ENCODE measurements at regions not wholly inside any gene's neighbourhood (a gene's known extent, or its start where the extent isn't known, plus 50 kb on each side); places are given as distances from the start of the nearest gene placed in this dataset.
"Not testable (repeated sequence)": the region's sequence is repeated elsewhere in the genome, so short reads cannot be mapped to it uniquely, and the experiment has no call there.

DNA sequence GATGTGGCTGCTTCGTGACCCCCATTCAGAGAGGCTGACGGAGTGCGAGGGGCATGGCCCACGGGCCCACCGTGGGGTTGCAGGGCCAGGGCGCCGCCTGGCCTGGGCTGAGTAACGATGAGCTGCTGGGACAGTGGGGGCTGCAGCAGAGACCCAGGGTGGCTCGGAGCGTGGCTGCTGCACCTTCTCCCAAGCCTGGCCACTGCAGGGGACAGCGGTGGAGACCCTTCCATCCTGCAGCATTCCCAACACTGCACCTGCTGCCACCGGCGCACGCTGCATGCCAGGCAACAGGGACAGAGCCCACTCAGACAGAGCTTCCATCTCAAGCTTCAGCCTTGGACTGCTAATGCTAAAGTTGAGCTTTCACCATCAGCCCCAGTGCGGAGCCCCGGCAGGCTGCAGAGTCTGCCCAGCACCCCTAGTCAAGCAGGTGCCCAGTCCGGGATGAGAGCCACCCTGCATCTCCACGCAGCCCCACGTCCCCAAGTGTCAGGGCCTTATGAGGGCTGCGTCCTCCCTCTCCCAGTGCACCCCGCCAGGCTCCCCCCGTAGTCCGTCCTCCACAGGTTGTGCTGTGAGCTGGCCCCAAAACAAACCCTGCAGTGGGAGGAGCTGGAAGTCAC lies 89.4 kb upstream of the AFDN start:
- no peak for DNase-seq

DNA sequence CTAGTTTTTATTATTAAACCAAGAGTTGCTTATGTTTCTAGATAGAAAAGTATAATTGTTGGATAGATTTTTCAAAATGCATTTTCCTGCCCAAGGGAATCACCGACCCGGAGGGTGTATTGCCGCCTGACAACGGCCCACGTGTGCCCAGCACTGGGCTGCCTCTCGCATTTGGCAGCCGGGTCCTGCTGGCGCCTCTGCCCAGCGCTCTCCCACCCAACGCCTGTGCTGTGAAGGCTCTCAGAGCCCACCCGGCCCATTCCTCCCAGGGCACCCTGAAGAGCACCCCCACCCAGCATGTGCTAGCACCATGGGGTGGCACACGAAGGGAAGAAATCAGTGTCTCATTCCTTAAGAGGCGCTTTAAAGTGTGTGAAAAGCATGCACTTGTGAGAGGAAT lies 88.3 kb upstream of the AFDN start:
- no peak for DNase-seq

DNA sequence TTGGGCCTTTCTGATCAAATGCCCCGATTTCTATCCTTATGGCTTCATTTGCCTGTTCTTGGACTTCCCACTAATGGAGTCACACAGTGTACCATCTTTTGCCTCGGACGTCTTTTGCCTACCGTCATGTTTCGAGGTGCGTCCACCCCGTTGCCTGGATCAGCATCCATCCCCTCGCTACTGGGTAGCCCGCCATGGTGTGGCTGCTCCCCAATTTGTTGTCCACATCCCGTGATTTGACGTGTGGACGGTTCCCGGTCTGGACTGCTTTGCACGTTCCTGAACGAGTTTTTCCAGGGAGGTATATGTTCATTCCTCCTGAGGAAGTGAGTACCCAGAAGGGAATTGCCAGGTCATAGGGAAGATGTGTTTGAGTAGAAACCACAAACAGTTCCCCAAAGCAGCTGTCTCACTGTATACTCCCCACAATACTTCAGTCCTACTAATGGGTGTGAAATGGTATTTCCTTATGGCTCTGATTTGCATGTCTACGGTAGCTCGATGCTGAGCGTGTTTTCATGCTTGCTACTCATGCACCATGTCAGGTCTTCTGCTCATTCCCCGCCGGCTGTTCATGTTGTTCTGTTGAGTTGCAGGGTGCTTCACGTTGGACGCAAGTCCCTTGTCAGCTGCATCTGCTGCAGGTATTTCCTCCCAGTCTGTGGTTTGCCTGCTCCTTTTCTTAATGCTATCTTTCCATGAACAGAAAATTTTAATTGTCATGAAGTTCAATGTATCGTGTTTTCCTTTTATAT lies 86.8 kb upstream of the AFDN start:
- DNase-seq, result no peak

DNA sequence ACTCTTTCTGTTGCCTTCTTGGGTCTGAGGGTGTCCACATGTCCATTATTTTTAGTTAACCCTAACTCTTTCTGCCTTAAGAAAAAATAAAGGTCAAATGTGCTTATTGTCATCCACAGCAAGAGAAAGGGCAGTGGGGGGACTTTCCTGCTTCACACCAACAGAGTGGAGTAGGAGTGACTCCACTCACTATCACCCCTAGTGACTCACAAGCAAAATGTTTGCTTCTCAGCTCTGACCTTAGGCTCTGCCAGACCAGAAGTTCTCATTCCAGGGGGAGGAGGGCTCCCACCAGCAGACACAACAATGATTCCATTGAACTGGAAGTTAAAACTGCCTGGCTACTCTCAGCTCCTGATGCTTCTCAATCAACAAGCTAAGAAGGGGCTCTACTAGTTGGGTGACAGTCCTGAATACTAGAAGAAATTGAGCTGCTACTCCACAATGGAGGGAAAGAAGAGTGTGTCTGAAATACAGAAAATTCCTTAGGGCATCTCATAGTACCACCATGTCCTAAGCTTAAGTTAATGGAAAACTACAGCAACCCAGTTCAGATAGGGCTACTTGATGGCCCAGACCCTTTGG lies 83.9 kb upstream of the AFDN start:
- DNase-seq, result no peak

DNA sequence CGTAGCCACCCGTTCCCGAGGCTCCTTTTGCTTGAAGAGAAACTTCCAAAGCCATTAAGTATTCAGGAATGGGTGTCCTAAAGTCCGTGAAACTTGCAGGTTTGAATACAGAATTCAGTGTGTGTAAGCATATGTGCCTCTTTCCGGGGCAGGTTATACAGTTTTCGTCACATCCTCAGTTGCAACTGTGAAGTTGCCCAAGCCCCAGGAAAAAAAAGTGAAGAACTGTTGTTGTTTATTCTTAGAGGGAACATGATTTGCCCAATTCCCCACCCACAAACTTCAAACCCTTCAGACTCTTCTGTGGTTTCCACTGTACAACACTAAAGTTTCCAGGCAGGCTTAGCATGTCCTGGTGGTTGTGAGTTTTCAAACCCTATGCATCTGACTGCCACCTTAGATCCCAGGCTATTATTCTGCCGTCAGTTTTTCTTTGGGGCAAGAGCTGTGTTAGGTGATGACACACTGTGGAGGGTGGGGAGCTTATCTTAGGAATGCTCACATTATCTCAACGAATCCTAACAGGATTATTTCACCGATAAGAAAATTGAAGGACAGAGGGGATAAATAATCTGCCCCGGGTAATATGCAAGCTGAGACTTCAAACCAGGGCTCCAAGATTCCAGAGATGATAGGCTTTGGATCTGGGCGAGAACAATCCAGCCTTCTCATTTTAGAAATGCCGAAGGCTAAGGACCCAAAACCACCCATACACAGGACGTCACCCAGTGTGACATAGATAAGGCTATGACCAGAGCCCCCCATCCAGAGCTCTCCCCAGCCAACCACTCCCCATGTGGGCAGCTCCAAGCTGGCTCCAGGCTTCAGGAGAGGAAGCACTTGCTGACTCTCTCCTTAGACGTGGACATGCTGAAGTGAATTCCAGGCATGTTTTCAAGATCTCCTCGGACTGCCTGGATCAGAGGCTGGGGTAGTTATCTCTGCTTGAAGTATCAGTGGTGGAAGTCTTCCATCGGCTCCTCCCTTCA lies 81.7 kb upstream of the AFDN start:
- no peak for DNase-seq

DNA sequence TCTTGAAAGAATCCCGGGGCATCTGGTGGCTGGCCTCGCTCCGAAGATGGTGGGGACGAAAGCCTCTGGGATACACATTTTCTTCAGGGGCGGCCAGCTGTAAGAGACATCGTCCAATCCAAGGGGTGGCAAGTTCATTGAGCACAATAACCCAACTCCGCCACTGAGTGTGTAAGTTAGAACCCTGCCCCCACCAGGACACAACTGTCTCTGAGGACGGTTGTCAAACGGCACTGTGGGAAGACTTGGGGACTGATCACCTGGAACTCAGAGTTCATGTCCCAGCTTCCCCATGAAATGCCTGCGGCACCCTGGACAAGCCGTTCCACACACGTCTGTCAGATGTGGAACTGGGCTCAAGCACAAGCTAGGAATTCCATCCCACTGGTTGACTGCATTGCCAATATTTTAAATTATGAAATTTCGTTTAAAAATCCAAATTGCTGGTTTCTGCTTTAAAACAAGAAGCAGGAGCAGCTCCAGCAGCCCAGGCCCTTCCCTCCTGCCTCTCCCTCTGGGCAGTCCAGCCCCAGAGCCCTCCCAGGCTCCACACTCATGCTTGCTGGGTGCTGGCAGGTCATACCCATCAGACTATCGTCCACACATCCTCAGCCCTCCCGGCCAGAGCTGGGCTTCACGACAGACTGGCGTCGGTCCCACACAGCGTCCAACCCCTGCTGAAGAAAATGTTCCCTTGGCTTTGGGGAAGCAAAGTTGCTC lies 80.9 kb upstream of the AFDN start:
- no peak for DNase-seq

DNA sequence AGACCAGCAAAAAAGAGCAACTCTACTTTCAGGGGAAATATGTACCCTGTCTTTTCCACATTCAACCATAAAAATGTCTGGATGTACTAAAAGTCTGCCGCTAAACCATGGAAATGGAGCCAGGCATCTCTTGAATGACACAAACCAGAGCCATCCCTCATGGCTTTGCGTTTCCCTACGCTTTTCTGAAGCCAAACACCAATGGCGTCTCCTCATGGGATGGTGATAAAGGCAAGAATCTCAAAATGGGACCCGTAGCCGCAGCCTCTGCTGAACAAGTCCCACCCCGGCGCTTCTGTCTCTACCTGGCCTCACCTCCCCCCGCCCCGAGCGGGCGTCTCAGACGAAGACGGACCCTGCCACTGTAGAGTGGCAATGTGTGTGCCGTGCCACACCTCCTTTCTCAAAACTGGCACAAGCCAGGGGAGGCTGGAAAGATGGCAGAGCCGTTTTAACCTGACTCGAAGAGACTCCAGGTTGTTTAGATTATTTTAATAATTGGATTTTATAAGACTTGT lies 80.3 kb upstream of the AFDN start:
- DNase-seq, result no peak

DNA sequence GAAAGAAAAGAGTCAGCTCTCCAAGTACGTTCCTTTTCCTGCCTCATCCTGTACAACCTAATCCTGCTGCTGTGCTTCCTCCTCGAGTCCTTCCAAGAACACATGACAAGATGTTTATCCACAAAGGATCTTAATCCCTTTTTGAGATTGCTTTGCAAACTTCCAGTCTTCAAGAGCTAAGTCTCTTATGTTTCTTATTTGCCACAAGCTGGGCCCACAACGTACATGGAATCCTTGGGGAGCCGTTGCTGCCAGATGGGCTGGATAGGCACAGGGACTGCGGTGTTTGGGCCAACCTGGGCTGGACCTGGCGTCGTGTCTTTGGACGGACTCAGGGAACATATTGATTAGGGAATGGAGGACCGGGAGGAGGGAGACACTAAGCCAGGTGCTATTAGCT lies 79.7 kb upstream of the AFDN start:
- DNase-seq, result no peak

DNA sequence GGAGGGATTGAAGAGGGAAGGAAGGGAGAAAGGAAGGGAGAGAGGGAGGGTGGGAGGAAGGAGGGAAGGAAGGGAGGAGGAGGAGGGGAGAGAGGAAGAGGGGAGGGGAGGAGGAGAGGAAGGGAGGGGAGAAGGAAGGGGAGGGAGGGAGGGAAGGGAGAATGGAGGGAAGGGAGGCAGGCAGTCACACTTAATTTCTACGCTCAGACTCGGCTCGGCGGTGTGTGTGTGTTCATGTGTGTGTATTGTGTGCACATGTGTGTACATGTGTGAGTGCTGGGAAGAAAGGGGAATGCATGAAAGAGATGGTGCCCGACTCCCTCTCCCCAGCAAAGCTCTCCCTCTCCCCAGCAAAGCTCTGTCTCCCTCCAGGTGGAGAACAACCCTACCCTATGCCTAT lies 79.1 kb upstream of the AFDN start:
- DNase-seq, result no peak

DNA sequence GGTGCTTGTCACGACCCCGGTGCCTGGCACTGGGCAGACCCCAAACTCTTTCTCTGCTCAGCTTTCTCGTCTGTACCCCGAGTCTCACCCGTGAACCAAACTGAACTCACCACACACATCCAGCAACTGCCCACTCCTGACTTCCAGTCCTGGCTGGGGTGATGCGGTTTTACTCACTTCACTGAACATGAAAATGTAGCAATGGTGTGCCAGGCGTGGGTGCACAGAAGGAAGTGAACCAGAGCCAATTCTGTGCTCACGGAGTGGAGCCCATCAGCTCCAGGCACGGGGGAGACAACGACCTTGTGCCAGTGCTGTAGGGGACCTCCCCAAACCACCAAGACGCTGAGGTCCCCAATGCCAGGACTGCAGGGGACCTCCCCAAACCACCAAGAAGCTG lies 78.7 kb upstream of the AFDN start:
- no peak for DNase-seq

DNA sequence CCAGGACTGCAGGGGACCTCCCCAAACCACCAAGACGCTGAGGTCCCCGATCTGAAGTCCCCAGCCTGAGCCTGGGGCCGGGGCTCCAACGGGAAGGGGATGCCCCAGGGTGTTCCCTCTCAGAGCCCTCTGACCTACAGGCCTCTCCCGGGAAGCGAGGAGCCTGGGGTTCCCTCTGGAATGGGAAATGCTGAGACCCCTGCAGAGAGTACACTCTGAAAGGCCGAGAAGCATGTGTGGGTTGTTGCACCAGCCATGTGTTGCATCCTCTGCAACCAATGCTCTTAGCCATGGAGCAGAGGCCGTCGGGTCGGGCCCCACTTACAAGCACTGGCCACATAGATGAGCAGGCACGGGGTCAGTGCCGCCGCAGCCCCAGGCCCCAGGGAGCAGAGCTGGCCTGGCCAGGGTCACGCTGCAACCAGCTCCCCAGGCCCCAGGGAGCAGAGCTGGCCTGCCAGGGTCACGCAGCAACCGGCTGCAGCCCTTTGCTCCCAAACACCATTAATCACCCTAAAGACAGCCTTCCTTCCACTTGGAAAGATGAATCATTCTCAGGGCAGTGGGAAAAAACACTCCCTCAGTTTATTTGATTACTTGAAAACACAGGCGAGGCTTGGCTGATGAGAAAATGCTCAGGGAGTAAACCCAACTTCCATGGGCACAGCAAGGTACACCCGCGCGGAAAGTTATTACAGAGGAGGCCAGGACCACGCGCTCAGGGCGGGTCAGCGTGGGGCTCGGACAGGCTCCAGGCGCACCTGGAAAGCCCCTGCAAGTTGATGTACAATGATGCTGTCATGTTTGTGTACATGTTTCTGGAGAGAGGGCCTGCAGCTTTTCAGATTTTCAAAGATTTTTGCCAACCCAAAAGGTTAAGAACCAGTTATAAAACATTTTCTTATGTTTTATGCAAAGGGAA lies 78.0 kb upstream of the AFDN start:
- DNase-seq, result no peak

DNA sequence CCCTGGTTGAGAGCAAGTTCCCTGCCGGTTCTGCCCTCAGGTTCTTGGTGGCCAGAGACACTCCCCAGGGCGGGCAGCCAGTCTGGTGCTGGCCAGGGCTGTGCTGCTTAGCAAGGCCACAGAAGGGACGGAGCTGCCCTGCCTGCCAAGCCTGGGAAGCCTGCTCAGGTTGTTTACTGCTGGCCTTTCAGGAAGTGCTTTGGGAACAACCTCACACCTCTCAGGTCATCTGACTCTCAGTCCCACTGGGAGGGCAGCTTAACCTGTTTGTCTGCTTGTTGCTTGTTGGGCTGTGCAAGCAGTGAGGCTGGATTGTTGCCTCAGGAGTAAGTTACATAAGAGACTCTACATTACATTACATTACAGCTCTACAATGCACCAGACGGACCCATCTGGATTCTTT lies 75.8 kb upstream of the AFDN start:
- no peak for DNase-seq

DNA sequence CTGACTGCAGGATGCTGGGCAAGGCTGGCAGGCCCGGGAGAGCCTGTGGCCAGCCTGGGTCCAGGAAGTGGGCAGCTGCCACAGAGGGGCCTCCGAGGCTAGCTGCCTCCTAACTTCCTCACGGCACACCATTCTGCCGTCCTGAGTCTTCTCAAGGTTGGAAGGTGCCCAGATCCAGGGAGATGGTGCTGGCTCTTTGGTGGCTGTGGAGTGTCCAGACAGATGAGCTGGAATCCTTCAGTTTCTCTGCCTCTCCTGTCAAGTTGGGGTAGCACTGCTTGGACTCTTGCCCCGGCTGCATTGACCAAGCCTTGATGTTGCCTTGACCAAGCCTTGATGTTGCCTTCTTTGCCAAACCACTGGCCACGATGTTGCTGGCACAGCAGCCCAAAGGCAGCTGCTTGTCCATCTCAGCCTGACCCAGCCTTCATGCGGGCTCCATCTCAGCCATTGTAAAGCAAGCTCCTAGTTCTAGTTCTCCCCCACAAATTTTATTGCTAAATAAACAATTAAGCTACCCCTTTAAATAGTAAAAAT lies 75.1 kb upstream of the AFDN start:
- no peak for DNase-seq

DNA sequence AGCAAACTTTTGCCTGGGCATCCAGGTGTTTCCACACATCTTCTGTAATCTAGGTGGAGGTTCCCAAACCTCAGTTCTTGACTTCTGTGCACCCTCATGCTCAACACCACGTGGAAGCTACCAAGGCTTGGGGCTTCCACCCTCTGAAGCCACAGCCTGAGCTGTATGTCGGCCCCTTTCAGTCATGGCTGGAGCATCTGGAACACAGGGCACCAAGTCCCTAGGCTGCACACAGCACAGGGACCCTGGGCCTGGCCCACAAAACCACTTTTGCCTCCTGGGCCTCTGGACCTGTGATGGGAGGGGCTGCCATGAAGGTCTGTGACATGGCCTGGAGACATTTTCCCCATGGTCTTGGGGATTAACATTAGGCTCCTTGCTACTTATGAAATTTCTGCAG lies 73.4 kb upstream of the AFDN start:
- DNase-seq, result not testable (repeated sequence)

DNA sequence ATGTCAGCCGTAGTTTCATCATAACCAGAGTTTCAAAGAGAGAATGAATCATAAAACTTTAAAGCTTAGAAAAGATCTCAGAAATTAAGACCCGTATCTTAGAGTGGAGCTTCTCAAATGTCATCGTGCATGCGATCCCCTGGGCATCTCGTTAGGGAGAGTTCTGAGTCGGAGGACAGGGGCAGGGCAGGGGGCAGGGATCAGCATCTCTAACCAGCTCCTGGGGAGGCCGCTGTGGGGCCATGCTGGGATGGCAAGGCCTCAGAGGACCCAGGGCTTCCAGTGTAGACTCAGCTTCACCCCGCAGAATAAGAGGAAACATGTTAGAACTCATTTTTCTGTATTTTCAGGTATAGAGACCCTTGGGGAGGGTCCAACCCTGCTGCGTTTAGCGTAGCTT lies 72.0 kb upstream of the AFDN start:
- no peak for DNase-seq

DNA sequence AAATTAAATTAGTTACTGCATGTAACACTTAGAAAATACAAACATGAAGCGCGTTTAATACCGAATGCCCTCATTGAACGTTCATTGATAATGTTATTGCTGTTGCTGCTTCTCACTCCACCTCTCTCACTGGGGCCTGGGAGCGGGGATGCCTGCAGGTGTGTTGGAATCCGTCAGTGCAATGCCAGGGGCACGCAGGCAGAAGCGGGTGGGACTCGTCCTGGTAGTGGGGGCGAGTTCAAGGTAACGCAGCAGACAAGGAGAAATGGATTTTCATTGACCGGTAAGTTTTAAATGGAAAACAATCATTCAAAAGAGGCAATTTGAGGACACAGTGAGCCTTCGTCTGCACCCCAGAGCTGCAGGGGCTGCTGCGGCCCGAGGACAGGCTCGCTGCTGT lies 71.2 kb upstream of the AFDN start:
- no peak for DNase-seq

DNA sequence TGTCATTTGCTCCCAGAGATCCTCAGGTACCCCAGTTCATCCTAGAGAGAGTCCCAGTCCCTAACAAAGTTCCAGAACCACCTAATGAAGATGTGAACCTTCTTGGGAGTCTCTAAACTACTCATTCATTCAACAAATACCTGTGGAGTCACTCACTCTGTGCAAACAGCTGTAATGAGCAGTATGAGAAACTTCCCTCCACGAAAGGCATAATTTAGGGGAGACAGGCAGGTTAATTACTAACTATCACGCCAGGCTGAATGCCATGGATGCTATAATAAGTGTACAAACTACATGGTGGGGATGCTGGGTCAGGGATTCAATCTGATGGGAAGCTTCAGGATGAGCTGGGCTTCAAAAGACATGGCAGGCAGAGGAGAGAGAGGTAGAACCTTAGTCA lies 70.1 kb upstream of the AFDN start:
- DNase-seq, result peak; percentile 30

DNA sequence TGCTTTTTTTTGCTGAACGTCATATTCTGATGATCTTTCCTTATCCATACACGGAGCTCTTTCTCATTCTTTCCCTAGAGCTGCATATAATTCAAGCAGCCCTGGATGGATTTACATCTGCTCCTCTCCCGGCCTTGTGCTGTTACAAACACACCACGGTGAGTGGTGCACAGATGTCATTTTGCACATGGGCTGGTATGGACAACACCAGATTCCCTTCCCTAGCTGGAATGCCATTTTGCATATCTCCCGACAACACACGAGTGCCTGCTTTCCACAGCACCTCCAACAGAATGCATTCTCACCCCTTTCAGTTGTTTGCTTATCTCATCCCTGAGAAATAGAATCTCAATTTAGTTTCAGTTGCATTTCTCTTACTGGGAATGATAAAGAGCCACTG lies 69.5 kb upstream of the AFDN start:
- DNase-seq, result no peak

DNA sequence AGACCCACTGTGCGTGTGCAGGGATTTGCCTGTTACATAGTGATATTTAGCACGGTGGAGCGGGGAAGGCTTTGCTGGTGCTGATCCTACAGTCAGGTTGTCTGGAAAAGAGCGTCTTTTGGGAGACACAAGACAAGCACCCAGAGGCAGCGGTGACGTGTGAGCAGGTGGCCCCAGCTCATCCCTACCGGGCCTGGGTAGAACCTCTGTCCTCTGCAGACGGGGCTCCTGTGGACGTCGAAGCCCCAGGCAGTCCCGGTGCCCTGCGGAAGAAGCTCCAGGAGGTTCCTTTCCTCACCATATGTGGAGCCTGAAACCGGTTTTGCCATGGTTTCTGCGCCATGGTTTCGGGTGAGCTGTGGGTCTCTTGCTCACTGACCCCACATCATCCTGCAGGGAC lies 68.9 kb upstream of the AFDN start:
- DNase-seq, result no peak

DNA sequence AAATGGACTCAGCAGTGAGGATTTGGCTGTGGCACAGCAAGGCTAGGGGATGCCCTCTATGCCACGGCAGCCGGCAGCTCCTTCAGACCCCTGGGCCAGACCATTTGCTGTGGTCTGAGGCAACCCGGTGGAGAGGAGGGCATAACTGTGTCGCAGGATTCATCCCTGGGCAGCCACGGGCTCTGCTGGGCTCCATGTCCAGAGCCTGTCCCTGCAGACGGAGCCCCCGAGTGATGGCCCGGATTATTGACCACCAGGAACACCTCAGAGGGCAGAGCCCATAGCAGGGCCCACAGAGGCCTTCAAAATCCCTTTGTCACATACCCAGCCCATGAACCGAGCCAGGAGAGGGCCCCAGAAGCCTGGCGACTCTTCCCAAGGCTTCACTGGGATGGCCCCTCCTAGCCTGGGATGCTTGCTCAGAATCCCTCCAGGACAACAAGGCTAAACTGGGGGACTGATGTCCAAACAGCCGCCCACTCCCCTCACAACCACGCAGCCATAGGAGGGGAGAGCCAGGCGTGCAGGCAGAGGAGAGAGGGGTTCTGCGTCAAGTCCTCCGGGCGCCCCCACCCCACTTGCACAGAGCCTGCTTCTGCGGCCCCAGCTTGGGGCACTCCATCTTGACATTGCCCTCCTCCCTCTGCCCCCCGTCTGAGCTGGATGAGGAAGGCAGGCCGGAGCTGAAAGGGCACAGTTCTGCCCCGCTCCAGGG lies 68.2 kb upstream of the AFDN start:
- no peak for DNase-seq
